Activated naive CD8-positive, alpha-beta T cell treated with anti-CD3 and anti-CD28 coated beads for 36 hours (primary cell): ENCODE measurements at regions not wholly inside any gene's neighbourhood (a gene's known extent, or its start where the extent isn't known, plus 50 kb on each side); places are given as distances from the start of the nearest gene placed in this dataset.

Experiments used
- DNase-seq: peaks from one replicate; pipeline ENCODE4 v3.0.0; 2021
- H3K27ac Mint-ChIP-seq: one replicate; pipeline ENCODE4 v1.8.0; 2022; ENCODE audit warnings: mild to moderate bottlenecking, moderate library complexity, mixed read lengths
- H3K27me3 Mint-ChIP-seq: one replicate; pipeline ENCODE4 v1.8.0; 2022; ENCODE audit warnings: mild to moderate bottlenecking, mixed read lengths
- H3K36me3 Mint-ChIP-seq: one replicate; pipeline ENCODE4 v1.8.0; 2021; ENCODE audit warnings: mild to moderate bottlenecking, mixed read lengths
- H3K4me1 Mint-ChIP-seq: one replicate; pipeline ENCODE4 v1.8.0; 2021; ENCODE audit warnings: mixed read lengths
- H3K4me3 Mint-ChIP-seq: one replicate; pipeline ENCODE4 v1.8.0; 2022; ENCODE audit warnings: mild to moderate bottlenecking, moderate library complexity, mixed read lengths
- H3K9me3 Mint-ChIP-seq: one replicate; pipeline ENCODE4 v1.8.0; 2022; ENCODE audit warnings: mixed read lengths

DNA sequence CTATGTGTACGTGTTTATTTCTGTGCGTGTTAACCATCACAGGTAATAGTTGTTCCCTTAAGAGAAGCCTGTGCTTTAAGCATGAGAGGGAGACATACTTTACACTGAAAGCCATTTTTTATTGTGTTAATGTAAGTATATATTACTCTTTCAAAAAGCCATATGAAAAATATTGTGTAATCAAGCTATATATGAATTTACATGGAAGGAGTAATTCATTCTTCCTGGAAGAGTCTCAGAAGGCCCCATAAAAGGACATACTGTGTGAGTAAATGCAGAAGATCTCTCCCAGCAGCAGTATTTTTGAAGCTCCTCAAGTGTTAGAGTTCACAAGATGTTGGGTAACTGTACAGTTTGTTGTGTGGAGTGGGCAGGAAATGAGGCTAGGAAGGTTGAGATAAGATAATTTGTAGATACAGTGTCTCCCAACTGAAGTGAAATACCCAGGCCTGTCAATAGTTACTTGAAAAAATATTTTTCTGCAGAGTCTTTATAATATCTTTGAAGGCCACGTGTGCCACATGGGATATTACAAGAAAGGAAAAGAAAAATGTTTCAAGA lies 138.3 kb downstream of the PTGER3 start:
- H3K4me1 Mint-ChIP-seq = peaks cover 5% of the 10 kb centered on the region
- peaks cover 4% of the 10 kb centered on the region for H3K9me3 Mint-ChIP-seq
- no peak overlapping the region for H3K27ac Mint-ChIP-seq
- no peaks in the 10 kb centered on the region for H3K27me3 Mint-ChIP-seq
- H3K36me3 Mint-ChIP-seq = no peaks in the 10 kb centered on the region
- no peak for DNase-seq
- H3K4me3 Mint-ChIP-seq = no peak overlapping the region

DNA sequence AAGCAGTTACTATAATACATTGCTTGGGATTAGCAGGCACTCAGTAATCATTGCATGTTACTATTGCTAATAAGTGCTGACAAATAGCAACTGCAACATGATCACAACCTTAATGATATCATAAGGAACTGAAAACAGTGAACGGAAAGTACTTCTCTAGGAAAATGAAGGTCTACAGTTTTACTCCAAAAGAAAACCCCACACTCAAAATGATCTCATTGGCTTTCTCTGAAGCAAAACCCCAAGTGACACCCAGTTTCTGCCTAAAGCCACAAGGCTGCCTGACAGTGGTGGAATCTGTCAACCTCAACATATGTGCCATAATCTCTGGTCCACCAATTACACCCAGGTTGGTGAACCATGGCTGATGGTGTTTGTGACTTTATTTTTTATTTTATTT lies 137.6 kb downstream of the PTGER3 start:
- Mint-ChIP-seq H3K27ac (no peak overlapping the region), H3K4me1 (peaks cover 5% of the 10 kb centered on the region), H3K27me3 (no peaks in the 10 kb centered on the region), H3K9me3 (peaks cover 4% of the 10 kb centered on the region), H3K4me3 (no peak overlapping the region), H3K36me3 (no peaks in the 10 kb centered on the region)
- no peak for DNase-seq

DNA sequence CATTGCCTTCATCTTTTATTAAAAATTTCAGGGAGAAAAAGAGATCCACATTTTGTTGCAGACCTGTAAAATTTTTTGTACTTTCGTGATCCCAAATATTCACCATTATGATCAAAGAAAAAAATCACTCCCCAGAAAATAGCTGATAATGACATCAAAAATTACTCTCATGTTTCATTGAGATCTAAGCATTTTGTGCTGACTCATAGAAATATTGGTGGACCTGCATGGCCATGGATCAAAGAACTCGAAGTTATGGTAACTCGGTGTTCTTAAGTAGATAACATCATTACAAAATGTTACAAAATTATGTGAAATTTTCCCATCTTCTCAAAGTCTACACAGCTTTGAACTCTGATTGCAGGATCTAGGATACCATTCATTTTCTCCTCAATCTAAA lies 135.8 kb downstream of the PTGER3 start:
- no peaks in the 10 kb centered on the region for H3K36me3 Mint-ChIP-seq

DNA sequence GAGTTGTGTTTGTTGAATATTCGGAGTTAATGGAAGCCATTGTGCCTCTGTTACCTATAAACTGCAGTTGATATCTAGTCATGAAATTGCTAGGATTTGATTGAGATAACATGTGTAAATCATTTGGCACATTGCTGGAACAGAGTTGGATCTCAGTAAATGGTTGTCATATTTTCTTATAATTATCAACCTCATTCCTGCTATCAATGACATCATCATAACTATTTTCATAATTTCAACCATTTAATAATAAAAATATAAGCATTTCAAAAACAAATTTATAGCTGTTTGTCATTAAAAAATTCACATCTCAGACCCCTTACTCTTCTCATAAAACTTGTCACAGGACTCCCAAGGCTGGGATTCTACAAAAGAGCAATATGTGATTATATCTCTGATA lies 133.4 kb downstream of the PTGER3 start:
- Mint-ChIP-seq H3K4me1 (peaks cover 3% of the 10 kb centered on the region), H3K9me3 (peaks cover 2% of the 10 kb centered on the region), H3K27me3 (no peaks in the 10 kb centered on the region), H3K4me3 (no peak overlapping the region), H3K27ac (no peak overlapping the region), H3K36me3 (no peaks in the 10 kb centered on the region)
- no peak for DNase-seq

More for the DNA sequence above, 135.8 kb downstream of the PTGER3 start:
- no peaks in the 10 kb centered on the region for H3K27me3 Mint-ChIP-seq
- no peak for DNase-seq
- no peak overlapping the region for H3K27ac Mint-ChIP-seq
- H3K4me3 Mint-ChIP-seq = no peak overlapping the region
- peaks cover 5% of the 10 kb centered on the region for H3K4me1 Mint-ChIP-seq
- peaks cover 2% of the 10 kb centered on the region for H3K9me3 Mint-ChIP-seq

DNA sequence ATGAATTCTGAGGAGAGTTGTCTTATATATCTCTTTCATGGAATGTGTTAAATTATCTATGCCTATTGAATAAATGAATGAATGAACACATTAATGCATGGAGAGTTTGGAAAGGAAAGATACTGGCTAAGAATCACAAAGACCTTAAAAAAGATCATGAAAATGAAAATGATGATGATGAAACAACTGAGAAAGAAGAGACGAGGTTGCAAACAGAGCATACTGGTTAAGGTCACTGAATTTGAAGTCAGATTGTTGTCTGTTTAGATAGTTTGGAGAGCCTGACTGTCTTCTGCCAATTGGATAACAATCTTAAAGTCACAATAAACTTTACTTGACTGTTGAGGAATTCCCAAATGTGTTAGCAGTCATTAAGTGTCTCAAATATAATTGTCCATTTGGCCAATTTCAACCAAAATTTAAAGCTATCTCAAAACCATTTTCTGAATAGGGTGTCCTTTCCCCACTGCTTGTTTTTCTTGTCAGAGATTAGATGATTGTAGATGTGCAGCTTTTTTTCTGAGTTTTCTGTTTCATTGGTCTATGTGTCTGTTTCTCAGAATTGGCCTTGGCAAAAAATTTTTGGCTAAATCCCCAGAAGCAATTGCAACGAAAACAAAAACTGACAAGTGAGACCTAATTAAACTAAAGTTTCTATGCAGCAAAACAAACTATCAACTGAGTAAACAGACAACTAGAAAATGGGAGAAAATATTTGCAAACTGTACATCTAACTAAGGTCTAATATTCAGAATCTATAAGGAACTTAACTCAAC lies 132.2 kb downstream of the PTGER3 start:
- H3K4me1 Mint-ChIP-seq = no peaks in the 10 kb centered on the region
- no peak overlapping the region for H3K27ac Mint-ChIP-seq
- no peak for DNase-seq
- peaks cover 2% of the 10 kb centered on the region for H3K9me3 Mint-ChIP-seq
- H3K27me3 Mint-ChIP-seq = no peaks in the 10 kb centered on the region
- H3K4me3 Mint-ChIP-seq = no peak overlapping the region
- no peaks in the 10 kb centered on the region for H3K36me3 Mint-ChIP-seq

DNA sequence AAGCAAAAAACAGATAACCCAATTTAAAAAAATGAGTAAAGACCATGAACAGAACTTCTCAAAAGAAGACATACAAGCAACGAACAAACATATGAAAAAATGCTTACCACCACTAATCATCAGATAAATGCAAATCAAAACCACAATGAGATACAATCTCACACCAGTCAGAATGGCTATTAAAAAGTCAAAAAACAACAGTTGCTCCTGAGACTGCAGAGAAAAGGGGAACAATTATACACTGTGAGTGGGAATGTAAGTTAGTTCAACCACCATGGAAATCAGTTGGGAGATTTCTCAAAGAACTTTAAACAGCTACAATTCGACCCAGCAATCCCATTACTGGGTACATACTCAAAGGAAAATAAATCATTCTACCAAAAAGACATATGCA lies 131.6 kb downstream of the PTGER3 start:
- Mint-ChIP-seq H3K4me3 (no peak overlapping the region), H3K27me3 (no peaks in the 10 kb centered on the region), H3K36me3 (no peaks in the 10 kb centered on the region), H3K4me1 (no peaks in the 10 kb centered on the region), H3K27ac (no peak overlapping the region), H3K9me3 (peaks cover 2% of the 10 kb centered on the region)
- no peak for DNase-seq

DNA sequence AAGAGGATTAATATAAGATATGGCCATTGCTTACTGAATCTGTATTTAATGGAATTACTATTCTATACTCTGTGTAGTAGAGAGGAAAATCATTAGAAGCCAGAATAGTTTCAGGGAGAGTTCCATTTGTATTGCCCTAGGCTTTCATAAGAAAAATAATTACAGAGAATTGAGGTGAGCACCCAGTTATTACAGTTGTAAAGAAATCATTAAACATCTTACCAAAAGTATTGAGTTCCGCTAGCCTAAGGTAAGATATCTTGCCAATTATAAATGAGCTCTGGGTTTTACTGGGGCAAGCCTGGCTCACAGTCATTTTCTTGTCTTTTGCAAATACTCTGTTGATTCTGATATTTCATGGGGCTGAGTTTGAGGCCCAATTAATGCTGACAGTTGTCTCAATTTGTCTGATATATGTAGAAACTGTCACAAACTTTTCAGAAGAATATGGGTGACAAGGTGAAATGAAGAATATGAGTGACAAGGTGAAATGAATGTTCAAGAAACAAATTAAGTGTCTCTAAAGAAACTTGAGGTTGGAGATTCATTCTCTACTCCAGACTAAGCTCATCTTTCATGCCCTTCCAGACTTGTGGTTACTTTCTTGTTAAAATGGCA lies 127.8 kb downstream of the PTGER3 start:
- Mint-ChIP-seq H3K36me3 (no peaks in the 10 kb centered on the region), H3K27ac (no peak overlapping the region), H3K4me1 (no peaks in the 10 kb centered on the region), H3K4me3 (no peak overlapping the region), H3K27me3 (no peaks in the 10 kb centered on the region), H3K9me3 (peaks cover 13% of the 10 kb centered on the region)
- DNase-seq = no peak
